ENCODE measurements at regions not wholly inside any gene's neighbourhood (a gene's known extent, or its start where the extent isn't known, plus 50 kb on each side); places are given as distances from the start of the nearest gene placed in this dataset.

DNA sequence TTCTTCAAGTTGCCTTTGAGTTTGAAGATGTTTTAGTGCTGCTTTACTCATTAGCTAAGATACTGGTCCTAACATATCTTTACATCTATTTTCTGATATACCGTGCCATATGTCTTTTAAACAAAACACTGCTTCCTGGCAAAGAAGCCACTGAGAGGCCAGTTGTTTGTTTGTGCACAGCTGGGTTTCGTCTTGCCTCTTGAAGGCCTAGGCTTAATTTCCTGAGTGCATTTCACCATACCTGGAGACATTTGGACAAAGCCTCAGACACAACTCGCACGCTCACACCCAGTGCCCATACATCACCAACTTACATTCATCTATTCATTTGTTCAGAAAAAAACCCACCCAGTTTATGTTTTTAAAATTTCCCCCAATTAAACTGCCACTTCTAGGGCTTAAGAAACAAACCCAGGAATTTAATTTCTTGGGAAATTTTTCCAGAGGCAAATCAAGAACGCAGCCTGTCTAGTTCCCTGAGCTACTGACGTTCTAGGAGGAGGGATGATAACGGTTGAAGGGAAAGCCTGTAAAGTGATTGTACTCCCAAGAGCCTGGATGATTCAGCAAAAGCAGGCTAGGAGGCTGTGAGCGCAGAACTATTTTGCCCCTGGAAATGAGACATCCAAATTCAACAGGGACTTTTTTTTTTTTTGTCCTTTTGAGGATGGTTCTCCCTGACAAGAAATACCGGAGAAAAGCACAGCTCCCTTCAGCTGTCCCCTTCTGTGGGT lies 77.7 kb downstream of the OLIG3 start:
- Histone ChIP-seq H3K4me1 (peaks cover 0 to 21% (median 5%) of the 10 kb centered on the region in 9 donors), H3K9me3 (no peaks in the 10 kb centered on the region), H3K36me3 (no peaks in the 10 kb centered on the region), H3K4me3 (no peak overlapping the region), H3K27me3 (peaks cover 0 to 24% (median 10%) of the 10 kb centered on the region in 7 donors), H3K27ac (peak overlapping the region in 5 of 10 donors; percentile 3 to 72 (median 31))
- ATAC-seq (peak in 6 of 8 donors; percentile 58 to 78 (median 72)), DNase-seq (no peak)
- TF ChIP-seq, protein P1, sequence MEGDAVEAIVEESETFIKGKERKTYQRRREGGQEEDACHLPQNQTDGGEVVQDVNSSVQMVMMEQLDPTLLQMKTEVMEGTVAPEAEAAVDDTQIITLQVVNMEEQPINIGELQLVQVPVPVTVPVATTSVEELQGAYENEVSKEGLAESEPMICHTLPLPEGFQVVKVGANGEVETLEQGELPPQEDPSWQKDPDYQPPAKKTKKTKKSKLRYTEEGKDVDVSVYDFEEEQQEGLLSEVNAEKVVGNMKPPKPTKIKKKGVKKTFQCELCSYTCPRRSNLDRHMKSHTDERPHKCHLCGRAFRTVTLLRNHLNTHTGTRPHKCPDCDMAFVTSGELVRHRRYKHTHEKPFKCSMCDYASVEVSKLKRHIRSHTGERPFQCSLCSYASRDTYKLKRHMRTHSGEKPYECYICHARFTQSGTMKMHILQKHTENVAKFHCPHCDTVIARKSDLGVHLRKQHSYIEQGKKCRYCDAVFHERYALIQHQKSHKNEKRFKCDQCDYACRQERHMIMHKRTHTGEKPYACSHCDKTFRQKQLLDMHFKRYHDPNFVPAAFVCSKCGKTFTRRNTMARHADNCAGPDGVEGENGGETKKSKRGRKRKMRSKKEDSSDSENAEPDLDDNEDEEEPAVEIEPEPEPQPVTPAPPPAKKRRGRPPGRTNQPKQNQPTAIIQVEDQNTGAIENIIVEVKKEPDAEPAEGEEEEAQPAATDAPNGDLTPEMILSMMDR (IDR thresholded peaks at IDR 0.05) = no peak
- whole genome bisulfite sequencing, 2 donors = 62 to 65% methylated on average over 9 of the region's 9 CpGs
- intact Hi-C loops (cut with DNase I) = loop anchor here (5.0 to 10.0 kb wide), 9 partner anchors 82 to 1899 kb away; no protein-coding TSS in a partner anchor

DNA sequence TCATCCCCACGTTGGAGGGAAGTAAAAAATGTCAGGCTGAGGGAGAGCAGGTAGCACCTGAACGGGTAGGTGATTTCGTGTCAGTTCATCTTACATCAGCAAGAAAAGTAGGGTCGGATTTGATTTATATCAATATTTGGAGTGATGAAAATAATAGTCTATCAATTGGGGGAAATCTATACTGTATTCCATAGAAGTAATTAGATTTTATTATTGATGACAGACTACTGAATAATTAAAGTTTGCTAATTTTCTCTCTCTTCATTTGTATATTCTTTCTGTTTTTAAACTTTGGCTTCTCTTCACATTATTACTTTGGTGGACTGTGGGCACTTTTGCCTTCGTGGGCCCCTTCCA lies 78.4 kb downstream of the OLIG3 start:
- TF ChIP-seq, protein P1 (IDR thresholded peaks at IDR 0.05) = peak in 1 of 9 donors; percentile 8
- Histone ChIP-seq H3K4me3 (peak overlapping the region in 7 of 10 donors; percentile 40 to 59 (median 54)), H3K27me3 (peaks cover 0 to 31% (median 14%) of the 10 kb centered on the region in 7 donors), H3K4me1 (peaks cover 0 to 21% (median 5%) of the 10 kb centered on the region in 9 donors), H3K9me3 (no peaks in the 10 kb centered on the region), H3K27ac (peak overlapping the region in 4 of 10 donors; percentile 12 to 72 (median 50)), H3K36me3 (no peaks in the 10 kb centered on the region)
- ATAC-seq = no peak
- 41 to 47% methylated on average over 5 of the region's 5 CpGs for WGBS, 2 donors
- DNase-seq = no peak
- intact Hi-C loops (cut with DNase I) = loop anchor here (1.0 to 10.0 kb wide), 11 partner anchors 81 to 1899 kb away; no protein-coding TSS in a partner anchor

DNA sequence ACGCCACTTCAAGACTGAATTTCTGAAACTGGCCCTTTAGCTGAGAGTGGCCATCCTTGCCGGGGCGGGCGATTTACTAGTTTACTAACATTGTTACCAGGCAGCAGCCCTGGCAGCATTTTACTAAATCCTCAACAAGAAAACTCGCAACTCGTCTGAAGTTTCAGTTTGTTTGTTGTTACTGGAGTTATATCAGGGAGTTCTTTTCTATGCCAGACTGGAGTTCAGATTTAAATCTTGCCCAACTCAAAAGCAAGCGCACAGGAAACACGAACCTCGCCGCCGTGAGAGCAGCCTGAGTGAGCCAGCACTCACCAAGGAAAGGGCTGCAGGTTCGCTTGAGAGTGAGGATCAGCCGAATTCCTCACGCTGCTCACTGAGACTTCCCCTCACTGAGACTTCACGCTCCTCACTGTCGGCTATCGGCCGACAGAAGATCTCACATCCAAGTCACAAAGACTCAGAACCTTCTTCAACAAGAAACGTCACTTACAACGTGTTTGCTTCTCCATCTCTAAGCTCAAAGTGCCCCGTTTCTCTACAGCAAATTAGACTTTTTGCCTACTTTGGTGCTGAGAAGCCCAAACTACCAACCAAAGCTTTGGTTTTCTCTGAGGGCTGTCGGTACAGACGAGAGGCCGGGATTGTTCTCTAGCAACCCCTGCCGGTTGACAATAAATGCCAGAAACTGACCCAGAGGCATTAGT lies 78.9 kb downstream of the OLIG3 start:
- peaks cover 0 to 37% (median 18%) of the 10 kb centered on the region in 7 donors for H3K27me3 ChIP-seq
- H3K4me3 ChIP-seq = peak overlapping the region; percentile 11 to 59 (median 48)
- H3K36me3 ChIP-seq = no peaks in the 10 kb centered on the region
- H3K9me3 ChIP-seq = no peaks in the 10 kb centered on the region
- H3K27ac ChIP-seq = peak overlapping the region in 9 of 10 donors; percentile 12 to 72 (median 61)
- DNase-seq (peak; percentile 19 to 57), ATAC-seq (peak; percentile 74 to 92 (median 88))
- TF ChIP-seq, protein P1 (IDR thresholded peaks at IDR 0.05) = peak; percentile 18 to 77 (median 62)
- peaks cover 0 to 21% (median 5%) of the 10 kb centered on the region in 9 donors for H3K4me1 ChIP-seq
- intact Hi-C loops (cut with DNase I) = loop anchor here (1.0 to 10.0 kb wide), 11 partner anchors 80 to 1898 kb away; no protein-coding TSS in a partner anchor
- whole genome bisulfite sequencing, 2 donors = 5 to 7% methylated on average over 25 of the region's 25 CpGs

- intact Hi-C loops (cut with DNase I) = loop anchor here (2.0 to 10.0 kb wide), 7 partner anchors 80 to 330 kb away; no protein-coding TSS in a partner anchor
- H3K9me3 ChIP-seq = no peaks in the 10 kb centered on the region
- ATAC-seq = peak in 2 of 8 donors; percentile 28 to 57
- 48 to 58% methylated on average over 7 of the region's 7 CpGs for WGBS, 2 donors
- no peak for DNase-seq
- H3K4me3 ChIP-seq = peak overlapping the region in 7 of 10 donors; percentile 34 to 59 (median 54)
- TF ChIP-seq, protein P1 (IDR thresholded peaks at IDR 0.05) = no peak
- peaks cover 0 to 39% (median 18%) of the 10 kb centered on the region in 7 donors for H3K27me3 ChIP-seq
- H3K4me1 ChIP-seq = peaks cover 0 to 21% (median 5%) of the 10 kb centered on the region in 9 donors
- H3K36me3 ChIP-seq = no peaks in the 10 kb centered on the region
- peak overlapping the region in 4 of 10 donors; percentile 12 to 66 (median 64) for H3K27ac ChIP-seq
These were observed 79.6 kb downstream of the OLIG3 start for GRCh38 chr6:137414599-137414998.
